HG02840 (cell line): ENCODE measurements at regions not wholly inside any gene's neighbourhood (a gene's known extent, or its start where the extent isn't known, plus 50 kb on each side); places are given as distances from the start of the nearest gene placed in this dataset.

Experiments
- ATAC-seq: cut with Tn5 transposase; IDR thresholded peaks from one replicate; pipeline ENCODE4 v1.9.1; 2021; ENCODE audit warnings: mild to moderate bottlenecking, moderate library complexity, moderate number of reproducible peaks; ENCODE audit not compliant: unreplicated experiment, low FRiP score

DNA sequence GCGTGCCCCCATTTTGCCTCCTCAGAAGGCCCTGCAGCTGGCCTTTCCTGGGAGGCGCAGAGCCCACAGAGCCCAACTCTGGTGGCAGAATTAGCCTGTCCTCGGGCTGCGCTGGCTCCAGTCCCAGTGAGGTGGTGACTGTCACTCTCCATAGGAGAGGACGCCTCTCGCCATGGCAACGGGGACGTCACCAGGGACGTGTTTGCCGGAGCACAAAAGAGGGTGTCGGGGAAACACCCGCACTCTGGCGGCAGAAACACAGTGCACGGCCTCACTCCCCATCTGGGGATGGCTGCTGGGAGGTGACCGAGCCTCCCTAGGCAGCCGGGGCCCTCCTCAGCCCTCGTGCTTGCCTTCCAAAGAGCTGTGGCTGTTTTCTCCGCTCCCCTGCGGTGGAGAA lies 50.2 kb upstream of the NCOR2 start:
- ATAC-seq = no peak
